ENCODE measurements at regions not wholly inside any gene's neighbourhood (a gene's known extent, or its start where the extent isn't known, plus 50 kb on each side); places are given as distances from the start of the nearest gene placed in this dataset.

DNA sequence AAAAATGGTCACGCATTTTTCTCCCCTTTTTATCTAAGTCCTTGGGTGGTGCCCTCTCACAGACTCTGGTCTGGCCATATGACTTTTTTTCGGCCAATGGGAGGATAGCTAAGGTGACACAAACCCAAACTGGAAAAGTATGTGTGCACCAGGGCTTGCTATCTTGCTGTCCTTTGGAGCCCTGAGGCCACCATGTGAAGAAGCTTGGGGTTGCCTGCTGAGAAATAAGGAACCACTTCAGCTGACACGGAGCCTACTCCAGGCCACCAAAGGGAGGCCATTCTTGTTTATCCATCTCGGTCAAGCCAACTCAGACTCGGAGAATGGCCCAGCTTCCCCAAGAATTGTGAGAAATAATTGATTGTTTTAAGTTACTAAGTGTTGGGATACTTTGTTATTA is 111.4 kb upstream of the ZFHX3 start:
- no peak for DNase-seq
- intact Hi-C loops (cut with DNase I) = no loop called here

DNA sequence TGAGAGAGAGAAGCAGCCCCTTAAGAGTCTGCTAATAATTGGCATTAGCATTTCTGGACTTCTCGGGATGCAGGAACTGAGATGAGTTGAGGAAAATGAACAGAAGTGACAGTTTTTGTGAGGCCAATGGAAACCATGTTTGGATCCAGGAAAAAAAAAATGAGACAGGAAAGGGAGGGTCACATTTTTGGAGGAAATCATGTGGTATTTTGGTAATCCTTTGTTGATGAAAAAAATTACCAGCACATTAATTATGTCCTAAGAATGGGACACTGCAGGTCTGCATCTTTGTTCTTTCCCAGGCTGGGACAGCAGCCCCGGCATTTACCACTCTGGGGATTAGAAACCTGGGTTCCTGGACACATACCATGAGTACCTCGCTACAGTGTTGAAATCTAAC is 109.9 kb upstream of the ZFHX3 start:
- DNase-seq = no peak
- intact Hi-C loops (cut with DNase I) = no loop called here

DNA sequence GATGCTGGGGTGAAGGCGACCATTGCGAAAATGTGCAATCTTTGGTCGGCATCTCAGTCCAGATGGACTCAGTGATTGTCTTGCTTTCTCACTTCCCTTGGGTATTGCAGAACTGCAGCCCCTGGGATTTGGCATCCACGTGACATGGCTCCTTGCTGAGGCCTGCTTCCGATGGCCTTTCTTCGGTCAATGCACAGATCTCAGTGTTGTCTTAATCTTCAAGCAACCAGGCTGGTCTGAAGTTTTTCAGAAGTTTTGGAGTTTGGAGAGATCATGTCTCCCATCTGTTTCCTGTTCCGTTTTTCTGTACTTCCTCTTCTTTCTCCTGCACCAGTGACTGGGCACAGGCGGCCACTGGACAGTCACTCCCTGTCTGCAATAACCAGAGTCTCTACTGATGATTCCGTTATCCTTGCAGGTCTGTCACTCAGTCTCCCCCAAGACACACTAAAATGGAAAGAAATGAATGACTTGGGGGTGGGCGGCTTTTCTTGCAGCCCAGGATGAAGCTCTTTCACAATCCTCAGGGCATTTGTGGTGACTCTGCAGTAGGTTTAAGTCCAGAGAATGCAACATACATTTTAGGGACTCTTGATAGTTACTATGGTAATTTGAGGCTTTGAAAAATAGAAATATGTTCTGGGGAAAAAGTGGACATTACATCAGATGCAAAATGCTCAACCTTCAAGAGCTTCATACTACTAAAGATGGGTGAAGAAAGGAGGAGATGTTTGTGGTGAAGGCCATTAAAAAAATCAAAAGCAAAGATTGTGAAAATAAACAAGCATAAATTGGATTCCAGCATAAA is 106.3 kb upstream of the ZFHX3 start:
- intact Hi-C loops (cut with DNase I) = no loop called here
- DNase-seq = peak in 4 of 10 donors; percentile 22 to 86 (median 26)

DNA sequence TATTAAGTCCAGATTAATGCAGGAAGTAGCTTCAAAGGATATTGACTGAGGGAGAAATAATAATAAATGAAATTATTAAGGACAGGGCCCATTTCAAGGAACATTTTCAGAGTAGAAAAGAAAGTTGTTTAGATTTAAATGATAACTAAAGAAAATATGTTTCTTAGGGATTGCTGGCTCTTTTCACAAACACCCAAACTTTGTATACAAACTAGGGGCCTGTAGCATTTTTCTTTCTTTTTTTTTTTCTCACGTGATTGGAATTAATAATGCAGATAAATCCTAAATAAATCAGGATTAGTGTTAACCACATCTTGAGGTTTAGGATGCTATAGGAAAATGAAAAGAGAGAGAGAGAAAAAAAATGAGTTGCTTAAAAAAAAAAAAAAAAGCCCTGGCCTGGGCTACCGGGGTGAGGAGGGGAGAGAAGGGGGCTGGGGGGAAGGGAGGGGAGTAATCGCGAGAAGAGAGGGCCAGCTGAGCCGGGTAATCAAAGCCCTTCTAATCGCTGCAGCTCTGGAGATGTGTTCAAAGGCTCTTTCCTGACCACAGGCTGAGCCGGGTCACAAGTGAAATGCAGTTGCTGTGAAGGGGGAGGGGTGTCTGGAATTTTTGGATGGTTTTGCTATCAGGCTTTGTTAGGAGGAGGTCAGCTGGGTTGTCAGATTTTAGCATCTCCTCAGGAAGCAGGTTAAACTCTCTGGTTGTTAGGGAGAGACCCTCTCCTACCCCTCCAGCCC is 104.6 kb upstream of the ZFHX3 start:
- DNase-seq = no peak
- intact Hi-C loops (cut with DNase I) = no loop called here

DNA sequence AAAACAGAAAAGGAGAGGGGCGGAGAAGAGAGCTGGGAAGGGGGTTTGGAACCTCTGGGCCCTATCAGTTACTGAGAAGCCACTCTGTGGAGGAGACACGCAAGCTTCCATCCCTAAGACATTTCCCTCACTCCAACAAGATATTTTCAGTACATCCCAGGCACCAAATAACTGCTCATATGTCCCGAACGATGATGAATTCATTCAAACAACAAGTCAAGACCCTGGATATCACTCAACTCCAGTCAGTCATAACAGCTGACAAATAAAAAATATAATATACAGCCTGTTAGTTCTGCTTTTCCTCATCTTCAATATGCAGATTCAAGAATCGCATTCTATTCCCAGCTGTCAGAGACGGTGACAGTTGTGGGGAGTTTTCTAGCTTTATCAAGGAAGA is 104.0 kb upstream of the ZFHX3 start:
- no peak for DNase-seq
- intact Hi-C loops (cut with DNase I) = no loop called here

DNA sequence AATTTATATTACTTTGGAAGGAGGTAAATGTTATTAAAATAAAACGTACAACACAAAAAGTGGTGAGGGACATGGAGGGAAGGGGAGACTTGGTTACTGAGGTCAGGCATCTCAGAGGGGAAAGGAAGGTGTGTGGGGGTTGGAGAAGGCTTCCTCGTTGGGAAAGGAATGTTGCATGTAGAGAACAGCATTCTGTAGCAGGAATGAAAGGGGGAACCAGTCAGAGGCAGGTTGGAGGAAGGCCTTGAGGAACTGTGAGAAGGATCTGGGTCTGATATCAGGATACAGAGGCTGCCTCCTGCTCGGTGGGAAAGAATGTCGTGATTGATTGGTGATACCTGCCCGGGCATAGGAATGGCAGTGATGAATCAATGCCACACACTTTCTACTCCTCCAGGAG is 103.3 kb upstream of the ZFHX3 start:
- intact Hi-C loops (cut with DNase I) = no loop called here
- no peak for DNase-seq

DNA sequence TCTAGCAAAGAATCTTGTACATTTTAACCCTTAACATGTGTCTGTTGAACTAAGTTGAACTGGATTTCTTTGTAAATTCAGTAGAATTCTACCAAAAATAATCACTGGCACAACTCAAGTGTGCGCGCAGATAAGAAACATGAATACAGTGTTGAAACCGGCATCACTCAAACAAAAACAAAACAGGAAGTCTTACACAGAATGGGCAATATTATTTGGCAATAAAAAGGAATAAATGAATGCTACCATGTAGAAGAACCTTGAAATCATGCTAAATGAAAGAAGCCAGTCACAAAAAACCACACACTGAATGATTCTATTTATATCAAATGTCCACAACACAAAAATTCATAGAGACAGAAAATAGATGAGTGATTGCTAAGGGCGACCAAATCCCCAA is 102.9 kb upstream of the ZFHX3 start:
- intact Hi-C loops (cut with DNase I) = no loop called here
- no peak for DNase-seq

DNA sequence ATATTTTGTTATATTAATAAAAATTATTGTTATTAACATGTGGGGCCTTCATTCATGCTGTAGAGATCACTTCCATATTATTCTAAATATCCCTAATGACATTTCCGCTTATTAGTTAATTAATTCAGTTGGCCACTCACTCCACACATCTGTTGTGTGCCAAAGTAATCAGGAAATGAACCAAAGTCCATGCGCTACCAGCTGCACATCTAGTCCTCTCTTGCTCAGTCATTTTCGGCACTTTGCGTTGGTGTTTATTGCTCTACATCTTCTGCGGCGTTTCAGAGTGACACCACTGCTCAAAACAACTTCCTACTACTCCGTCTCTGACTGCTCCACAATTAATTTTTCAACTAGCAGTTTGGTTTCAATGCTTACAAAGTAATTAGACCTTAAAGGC is 101.4 kb upstream of the ZFHX3 start:
- DNase-seq = no peak
- intact Hi-C loops (cut with DNase I) = no loop called here

DNA sequence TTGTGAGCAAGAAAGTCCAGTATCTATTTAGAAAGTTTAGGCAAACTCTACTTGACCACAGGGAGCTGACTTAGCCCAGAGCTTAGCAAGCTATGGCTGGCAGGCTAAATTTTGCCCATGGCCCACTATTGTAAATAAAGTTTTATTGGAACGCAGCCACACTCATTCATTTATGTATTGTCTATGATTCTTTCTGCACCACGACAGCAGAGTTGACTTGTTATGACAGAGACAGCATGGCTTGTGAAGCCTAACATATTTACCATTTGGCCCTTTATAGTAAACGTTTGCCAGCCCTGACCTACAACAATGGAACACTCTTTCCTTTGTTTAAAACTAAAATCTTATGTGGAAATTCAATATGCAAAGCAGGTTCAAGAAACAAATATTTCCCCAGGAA is 100.0 kb upstream of the ZFHX3 start:
- intact Hi-C loops (cut with DNase I) = no loop called here
- no peak for DNase-seq

DNA sequence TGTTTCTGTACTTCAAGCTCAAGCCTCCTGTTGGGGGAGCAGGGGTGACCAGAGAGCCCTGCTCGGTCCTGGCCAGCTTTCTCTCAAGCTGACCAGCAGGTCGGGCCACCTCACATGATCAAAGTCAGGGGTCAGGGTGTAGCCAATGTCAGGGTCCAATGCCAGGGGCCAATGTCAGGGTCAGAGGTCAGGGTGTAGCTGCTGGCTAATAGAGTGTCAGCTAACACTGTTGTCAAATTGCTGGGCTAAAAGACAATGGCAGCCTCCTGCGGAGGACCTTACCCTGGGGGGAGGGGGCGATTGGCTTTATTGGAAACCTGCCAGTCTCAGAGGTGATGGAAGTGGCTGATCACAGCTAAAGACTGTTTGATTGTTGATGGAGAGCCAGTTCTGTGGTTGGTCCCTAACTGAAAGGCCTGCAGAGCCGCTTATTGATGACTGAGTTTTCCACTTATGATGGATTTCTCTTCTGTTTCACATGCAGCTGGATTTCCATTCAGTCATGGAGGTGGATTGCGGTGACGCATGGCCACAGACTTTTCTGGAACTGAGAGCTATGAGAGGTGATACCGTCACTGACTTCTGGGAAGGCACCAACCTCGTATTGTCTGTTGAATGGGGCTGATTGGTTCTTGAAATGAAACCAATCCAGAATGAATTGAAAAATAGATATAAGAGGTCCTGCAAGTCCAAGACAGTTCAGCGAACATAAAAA is 97.4 kb upstream of the ZFHX3 start:
- DNase-seq = no peak
- intact Hi-C loops (cut with DNase I) = no loop called here

DNA sequence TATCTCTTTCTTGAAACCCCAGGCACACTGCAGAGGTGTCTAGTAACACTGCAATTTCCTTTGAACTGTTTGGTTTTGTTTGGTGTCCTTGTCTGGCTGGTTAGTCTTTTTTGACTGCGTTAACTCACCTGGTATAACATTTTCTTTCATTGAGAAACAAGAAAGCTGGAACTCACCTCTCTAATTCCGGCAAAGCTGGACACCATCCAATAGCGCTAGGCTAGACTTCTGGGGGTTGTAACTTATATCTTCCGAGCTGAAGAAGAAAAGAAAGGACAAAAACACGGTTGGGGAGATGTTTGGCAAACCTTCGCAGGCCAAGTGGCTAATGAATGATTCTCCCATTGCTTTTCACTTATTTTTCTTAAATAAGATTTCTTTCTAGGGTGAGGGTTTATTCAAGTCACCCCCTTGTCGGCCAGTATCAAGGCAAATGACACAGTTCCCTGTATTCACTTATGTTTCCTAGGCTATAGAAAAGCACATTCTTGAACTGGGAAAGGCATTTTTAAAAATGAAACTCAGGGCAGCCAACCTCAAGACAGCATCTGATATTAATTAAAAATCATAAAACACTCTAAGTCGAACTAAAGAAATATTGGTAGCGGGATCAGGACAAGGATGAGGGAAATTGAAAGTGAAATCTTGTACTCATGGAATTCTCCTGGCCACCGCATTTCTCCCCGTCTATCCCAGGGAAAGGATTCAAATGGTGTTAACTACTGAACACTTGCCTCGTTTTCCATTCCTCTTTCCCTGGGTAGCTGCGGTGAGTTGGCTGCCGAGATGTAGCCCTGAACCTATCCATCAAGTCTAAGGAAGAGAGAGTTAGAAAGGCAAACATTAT is 95.9 kb upstream of the ZFHX3 start:
- no peak for DNase-seq
- intact Hi-C loops (cut with DNase I) = no loop called here

DNA sequence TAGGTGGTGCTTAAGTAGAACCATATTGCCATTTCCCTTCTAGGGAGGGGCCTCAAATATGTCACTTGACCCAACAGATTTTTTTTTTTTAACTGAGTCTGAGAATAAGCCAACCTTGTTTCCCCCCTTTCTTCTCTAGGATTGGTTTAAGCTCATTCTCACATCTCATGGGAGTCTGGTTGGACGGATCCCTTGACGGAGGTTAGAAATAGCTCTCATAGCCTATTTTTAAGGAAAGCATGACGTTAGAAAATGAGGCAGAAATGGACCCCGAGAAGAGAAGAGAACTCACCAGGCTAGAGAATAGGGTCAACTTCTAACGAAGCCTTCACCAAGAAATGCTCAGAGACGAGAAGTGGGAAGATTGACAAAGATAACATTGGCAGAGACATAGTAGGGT is 95.1 kb upstream of the ZFHX3 start:
- DNase-seq = no peak
- intact Hi-C loops (cut with DNase I) = no loop called here

DNA sequence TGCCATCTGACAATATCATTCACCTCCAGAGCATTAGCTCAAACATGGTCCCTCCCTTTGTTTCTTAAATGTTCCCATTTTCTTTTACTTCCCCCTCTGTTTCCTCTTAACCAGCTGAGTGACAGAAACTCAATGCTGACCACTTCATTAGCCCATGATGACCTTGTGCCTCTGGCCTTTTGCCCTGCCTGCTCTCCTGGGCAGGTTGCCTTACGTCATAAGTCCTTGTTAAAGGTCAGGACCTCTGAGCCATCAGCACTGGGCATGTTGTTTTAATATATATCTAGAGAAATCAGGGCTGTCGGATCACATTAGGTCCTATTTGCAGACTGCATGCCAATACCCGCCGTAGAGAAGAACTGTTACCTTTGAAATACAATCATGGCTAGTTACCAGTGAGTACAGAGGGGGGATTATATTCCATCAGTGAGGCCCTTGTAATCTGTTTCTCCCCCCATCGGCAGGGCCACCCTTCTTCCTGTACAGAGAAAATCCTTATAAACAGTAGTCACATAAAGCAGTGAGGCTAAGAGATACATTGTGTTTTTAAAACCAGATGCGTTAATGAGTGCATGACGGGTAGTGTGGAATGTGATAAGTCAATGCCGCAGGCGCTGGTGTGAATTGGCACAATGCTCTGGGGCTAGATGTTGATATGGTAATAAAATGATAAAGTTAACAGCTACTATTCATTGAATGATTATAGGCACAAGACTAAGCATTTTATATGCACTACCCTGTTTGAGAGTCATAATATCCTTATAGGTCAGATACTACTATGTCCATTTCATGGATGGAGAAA is 94.3 kb upstream of the ZFHX3 start:
- intact Hi-C loops (cut with DNase I) = no loop called here
- no peak for DNase-seq

DNA sequence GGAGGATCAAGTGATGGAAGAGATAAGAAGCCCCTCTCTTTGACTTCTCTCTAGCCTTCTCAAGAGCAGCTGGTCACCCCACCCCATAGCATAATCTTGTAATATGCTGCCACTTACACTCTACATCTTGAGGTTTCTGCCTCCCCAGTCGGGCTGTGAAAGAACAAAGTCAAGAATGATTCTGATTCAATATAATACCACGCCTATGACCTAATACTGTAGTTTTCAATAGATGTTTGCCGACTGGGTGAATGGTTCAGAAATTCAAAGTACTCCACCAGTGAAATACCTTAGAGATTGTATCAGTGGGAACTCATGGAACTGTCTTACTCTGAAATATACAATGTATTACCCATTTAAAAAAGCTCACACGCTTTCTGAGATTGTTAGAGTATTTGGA is 93.0 kb upstream of the ZFHX3 start:
- no peak for DNase-seq
- intact Hi-C loops (cut with DNase I) = no loop called here

DNA sequence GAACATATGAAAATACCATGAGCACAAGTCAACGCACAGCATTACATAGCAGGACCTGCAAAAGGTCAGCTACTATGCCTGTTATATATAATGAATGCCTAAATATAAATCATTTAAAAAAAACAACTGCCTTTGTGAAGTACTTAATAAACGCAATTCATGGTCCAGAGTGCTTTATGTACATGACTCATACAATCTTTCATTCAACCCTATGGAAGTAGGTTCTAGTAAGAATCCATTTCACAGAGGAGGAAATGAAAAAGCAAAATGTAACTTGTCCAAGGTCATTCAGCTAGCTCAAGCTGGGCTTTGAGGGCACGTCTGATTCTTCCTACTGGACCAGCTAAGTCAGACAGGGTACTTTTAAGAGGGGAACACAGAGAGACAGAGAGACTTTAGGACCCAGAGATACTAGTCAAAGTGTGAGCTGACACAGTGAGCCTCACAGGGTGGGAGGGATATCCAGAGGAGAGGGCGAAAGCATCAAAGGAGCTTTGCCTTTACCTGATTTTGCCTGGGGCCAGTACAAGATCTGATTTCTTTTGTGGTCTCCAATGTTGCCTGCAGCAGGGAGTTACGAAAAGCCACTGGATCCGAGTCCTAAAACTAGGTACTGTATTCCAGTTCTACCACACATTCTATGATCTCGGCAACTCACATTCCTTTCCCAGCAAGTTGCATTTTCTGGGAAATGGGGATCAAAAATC is 83.4 kb upstream of the ZFHX3 start:
- intact Hi-C loops (cut with DNase I) = no loop called here
- no peak for DNase-seq

DNA sequence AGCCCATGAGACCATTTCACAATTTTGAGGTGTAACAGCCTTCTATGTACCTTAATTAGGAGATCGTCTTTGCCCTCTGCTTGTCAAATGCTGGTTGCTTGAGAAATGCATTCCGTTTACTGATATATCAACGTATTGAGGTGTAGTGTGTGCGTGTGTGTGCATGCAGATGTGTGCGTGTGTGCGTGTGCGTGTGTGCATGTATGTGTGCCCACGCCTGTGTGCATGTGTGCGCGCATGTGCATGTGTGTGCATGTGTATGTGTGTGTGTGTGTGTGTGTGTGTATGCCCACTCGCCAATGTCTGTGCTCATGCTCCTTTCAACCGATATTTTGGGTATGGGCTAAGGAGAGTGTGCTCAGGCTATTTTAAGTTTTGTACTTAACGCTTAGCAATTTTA is 81.5 kb upstream of the ZFHX3 start:
- no peak for DNase-seq
- intact Hi-C loops (cut with DNase I) = no loop called here

DNA sequence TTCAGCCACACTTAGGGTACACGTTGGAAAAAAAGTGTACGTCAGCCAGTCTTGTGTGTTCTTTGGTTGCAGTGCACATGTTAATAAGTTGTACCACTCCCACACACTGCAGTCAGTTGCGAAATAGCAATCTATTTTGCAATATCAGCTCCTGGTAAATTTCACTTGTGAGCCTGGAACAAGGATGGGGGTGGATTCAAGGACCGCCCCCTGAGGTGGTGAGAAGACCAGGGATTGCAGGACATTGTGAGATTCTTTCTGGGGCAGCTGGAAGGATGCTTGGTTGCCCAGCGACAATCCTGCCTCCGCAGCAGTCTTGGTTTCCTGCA is 78.6 kb upstream of the ZFHX3 start:
- peak in 6 of 10 donors; percentile 14 to 88 (median 28) for DNase-seq
- intact Hi-C loops (cut with DNase I) = no loop called here

DNA sequence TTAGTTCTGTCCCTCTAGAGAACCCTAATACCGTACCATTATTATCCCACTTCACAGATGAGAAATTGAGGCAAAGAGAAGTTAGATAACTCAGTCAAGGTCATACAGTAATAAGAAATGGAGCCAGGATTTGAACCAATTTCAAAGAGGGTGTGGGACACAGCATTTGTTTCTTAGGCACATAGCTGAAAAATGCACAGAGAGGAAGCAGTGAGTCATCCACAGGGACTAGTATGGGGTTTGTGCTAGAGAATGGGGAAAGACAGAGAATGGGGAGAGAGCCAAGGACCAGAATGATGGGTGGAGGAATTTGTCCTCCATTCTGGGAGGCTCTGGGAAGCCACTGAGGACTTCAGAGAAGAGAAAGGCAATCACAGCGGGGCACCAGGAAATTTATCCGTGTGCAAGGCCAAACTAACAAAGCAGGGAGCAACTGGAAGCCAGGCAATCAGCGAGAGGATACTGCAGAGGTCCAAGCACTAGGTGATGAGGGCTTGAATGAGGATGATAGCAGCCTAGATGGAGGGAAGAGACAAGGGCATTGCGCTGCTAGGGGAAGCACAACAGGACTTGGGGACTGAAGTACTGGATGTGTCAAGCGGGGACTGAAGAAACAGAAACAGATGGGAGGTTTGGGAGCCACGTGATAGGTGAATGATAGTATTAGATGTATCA is 78.1 kb upstream of the ZFHX3 start:
- intact Hi-C loops (cut with DNase I) = no loop called here
- DNase-seq = no peak
